ENCODE measurements at regions not wholly inside any gene's neighbourhood (a gene's known extent, or its start where the extent isn't known, plus 50 kb on each side); places are given as distances from the start of the nearest gene placed in this dataset.
"Not testable (repeated sequence)": the region's sequence is repeated elsewhere in the genome, so short reads cannot be mapped to it uniquely, and the experiment has no call there.

- H3K9me3 ChIP-seq (ENCODE audit: low read length); H3K4me2 ChIP-seq (ENCODE audit: low read length); H3K4me3 ChIP-seq (ENCODE audit: low read length); H3K9me2 ChIP-seq (ENCODE audit: insufficient read depth, low read length); H3K9ac ChIP-seq (ENCODE audit: low read length); H3K27me3 ChIP-seq (ENCODE audit: insufficient read depth, low read depth, low read length); H3K79me2 ChIP-seq (replicated peaks; ENCODE audit: insufficient read depth, low read length); H4K20me1 ChIP-seq (ENCODE audit: insufficient read depth); H3K27ac ChIP-seq (ENCODE audit: low read length); H3K36me3 ChIP-seq (ENCODE audit: insufficient read depth, low read length); H3F3A ChIP-seq (ENCODE audit: insufficient read depth, low read length, poor library complexity, severe bottlenecking); H2AFZ ChIP-seq (ENCODE audit: low read depth, low read length): not testable (repeated sequence)
Observed at GRCh38 chr7:65290340-65290739, 83.3 kb upstream of the ZNF92 start.

GRCh38 chr7:65287023-65287422 lies 86.6 kb upstream of the ZNF92 start:
- Histone ChIP-seq H3K27me3 (ENCODE audit: insufficient read depth, low read depth, low read length) (no peaks in the 10 kb centered on the region), H3K4me2 (ENCODE audit: low read length) (no peak overlapping the region), H3F3A (ENCODE audit: insufficient read depth, low read length, poor library complexity, severe bottlenecking) (no peaks in the 10 kb centered on the region), H3K4me3 (ENCODE audit: low read length) (no peak overlapping the region), H3K9me3 (ENCODE audit: low read length) (no peaks in the 10 kb centered on the region), H3K9me2 (ENCODE audit: insufficient read depth, low read length) (no peaks in the 10 kb centered on the region), H2AFZ (ENCODE audit: low read depth, low read length) (no peak overlapping the region), H3K36me3 (ENCODE audit: insufficient read depth, low read length) (no peaks in the 10 kb centered on the region), H3K79me2 (replicated peaks; ENCODE audit: insufficient read depth, low read length) (no peaks in the 10 kb centered on the region), H4K20me1 (ENCODE audit: insufficient read depth) (no peaks in the 10 kb centered on the region), H3K27ac (ENCODE audit: low read length) (no peak overlapping the region), H3K9ac (ENCODE audit: low read length) (no peak overlapping the region)
- TF ChIP-seq REST (IDR thresholded peaks at IDR 0.05; ENCODE audit: borderline replicate concordance) (no peak), EZH2 (IDR thresholded peaks at IDR 0.05; ENCODE audit: borderline replicate concordance, insufficient read depth, low read length, poor library complexity, severe bottlenecking) (no peak), CTCF (IDR thresholded peaks at IDR 0.05; ENCODE audit: poor library complexity, severe bottlenecking) (no peak), EP300 (conservative IDR thresholded peaks at IDR 0.05; ENCODE audit: poor library complexity, severe bottlenecking) (no peak), MXI1 (conservative IDR thresholded peaks at IDR 0.05; ENCODE audit: poor library complexity, severe bottlenecking) (no peak), SMC3 (conservative IDR thresholded peaks at IDR 0.05; ENCODE audit: poor library complexity) (no peak), POLR2AphosphoS5 (IDR thresholded peaks at IDR 0.05) (no peak), RAD21 (conservative IDR thresholded peaks at IDR 0.05) (no peak), TAF1 (IDR thresholded peaks at IDR 0.05; ENCODE audit: low read depth) (no peak)
